NCI-H1436 (cell line): ENCODE measurements at regions not wholly inside any gene's neighbourhood (a gene's known extent, or its start where the extent isn't known, plus 50 kb on each side); places are given as distances from the start of the nearest gene placed in this dataset.
"Not testable (repeated sequence)": the region's sequence is repeated elsewhere in the genome, so short reads cannot be mapped to it uniquely, and the experiment has no call there.

Experiments used
- DNase-seq: peaks from one replicate; lab custom pipeline; 2025; lab: John Stamatoyannopoulos, UW

DNA sequence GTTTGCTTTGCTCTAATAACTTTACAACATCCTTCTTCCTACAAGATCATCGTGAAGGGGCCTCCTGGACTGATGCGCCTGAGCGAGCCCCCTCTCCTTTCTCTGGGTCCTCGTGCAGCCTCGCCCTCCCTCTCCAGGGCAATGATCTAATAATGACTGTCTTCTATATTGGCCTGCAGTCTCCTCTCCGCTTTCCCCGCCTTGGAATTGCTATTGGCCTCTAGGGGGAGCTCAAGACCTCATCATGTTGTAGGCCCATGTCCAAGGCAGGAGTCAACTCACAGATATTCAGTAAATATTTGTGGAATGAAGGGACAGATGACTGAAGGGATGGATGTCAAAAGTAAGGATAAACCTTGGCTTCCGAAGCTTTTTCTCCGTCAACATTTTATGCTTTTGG, 1180.3 kb downstream of the TYW1 start:
- peak; percentile 47 for DNase-seq

GRCh38 chr7:68180761-68181160, 1184.1 kb downstream of the TYW1 start:
- no peak for DNase-seq

GRCh38 chr7:68183176-68183575, 1186.5 kb downstream of the TYW1 start:
- no peak for DNase-seq

GRCh38 chr7:68185631-68186456, 1189.2 kb downstream of the TYW1 start:
- DNase-seq = peak; percentile 72

GRCh38 chr7:68187532-68187931, 1190.9 kb downstream of the TYW1 start:
- peak; percentile 6 for DNase-seq

DNA sequence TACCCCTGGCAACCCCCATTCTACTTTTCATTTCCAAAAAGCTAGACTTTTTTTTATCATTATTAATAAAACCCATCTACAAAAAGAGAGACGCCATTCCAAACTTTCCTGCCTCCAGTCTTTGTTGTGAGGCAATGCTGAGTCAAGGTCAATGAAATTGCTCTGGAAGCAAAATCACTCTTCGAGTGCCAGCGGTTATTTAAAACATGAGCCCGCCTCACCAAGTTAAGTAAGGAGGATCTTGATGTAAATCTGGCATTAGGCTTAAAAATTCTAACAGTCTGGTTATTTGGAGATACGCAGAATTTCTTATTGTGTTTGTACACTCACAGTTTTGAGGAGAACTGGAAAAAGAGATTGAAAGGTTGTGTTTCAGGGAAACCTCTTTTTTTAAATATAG, 1196.3 kb downstream of the TYW1 start:
- no peak for DNase-seq

DNA sequence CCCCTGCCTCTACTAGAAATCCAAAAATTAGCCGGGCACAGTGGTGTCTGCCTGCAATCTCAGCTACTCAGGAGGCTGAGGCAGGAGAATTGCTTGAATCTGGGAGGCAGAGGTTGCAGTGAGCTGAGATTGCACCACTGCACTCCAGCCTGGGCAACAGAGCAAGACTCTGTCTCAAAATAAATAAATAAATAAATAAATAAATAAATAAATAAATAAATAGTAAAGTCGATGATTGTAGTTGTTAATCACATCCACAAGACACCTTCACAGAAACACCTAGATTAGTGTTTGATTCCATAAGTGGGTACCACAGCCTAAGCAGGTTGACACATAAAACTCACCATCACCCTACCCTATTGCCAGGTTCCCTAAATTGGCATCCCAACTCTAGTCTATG, 1199.0 kb downstream of the TYW1 start:
- DNase-seq = not testable (repeated sequence)

- no peak for DNase-seq
These were observed 1203.5 kb downstream of the TYW1 start for GRCh38 chr7:68200051-68200670.

DNA sequence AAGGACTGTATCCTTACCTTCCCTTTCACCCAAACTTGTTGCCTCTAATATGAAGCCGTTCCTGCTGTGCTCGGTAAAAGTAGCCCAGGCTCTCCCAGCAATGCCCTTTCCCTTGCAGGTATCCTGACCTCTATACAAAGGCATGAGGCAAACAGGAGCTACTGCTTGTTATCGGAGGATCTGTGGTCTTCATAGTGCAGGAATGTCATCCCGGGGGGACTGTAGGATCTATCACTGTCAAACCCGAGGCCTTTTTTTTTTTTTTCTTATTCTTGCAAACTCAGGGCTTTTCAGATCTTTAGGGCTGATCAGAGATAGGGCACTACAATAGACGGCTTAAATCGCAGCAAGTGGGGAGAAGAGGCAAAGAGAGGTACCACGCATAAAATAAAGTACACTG, 1206.6 kb downstream of the TYW1 start:
- no peak for DNase-seq

DNA sequence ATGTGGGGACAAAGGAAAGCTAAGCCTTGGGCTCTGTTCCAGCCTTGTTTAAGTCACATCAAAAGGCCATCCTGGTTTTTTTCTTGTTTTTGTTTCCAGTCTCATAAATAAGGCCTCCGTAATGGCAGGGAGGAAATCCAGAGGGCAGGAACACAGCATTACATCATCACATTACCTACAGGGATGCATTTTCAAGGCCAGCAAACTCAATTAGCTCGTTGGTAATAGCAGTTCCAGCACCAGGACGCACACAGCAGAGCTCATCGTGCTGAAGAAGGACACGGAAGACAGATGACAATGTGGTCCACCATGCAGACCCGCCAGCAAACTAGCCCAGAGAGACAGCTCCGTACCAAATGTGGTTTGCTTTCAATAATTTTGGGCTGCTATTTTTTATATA, 1209.2 kb downstream of the TYW1 start:
- no peak for DNase-seq

DNA sequence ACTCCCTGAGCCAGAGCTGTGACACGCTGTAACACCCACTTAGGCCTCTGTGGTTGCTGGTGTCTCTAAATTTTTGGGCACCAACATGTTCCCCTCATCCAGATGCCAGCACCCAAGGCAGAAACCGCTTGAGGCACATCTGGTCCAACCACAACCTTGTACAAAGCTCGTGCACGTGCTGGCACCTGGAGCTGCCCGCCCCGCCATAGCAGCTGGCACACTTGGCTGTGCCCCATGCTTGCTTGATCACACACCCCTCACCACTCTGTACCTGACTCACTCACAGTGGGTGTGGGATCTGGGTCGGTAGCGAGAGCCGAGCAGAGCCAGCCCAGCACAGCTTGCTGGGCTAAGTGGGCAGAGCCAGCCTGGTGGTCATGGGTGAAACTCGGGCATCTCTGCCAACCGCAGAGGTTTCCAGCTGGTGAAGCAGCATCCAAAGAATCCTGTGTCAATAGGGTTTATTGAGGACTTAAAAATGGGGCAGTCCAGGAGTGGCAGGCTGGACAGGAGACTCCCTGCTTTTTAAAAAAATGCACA, 1210.4 kb downstream of the TYW1 start:
- no peak for DNase-seq

- DNase-seq = no peak
These were observed 1211.0 kb downstream of the TYW1 start for GRCh38 chr7:68207676-68208075.

DNA sequence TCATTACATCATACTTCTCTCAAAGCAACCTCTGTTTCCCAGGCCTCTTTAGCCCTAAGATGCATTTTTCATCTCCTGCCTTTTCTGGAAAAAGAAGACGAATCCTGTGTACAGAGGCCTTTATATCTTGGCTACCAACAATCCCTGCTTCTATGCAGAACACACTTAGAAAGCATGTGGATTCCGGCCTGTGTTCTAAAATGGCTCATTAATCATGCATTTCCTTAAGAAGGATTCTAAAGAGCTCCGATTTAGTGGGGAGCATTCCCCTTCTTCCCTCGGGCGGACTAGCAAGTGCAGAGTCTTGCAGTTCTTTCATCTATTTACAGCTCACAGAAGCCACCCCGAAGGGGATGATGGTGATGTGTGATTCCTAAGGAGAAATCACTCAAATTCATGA, 1212.9 kb downstream of the TYW1 start:
- DNase-seq = no peak

GRCh38 chr7:68213838-68214237, 1217.2 kb downstream of the TYW1 start:
- no peak for DNase-seq

GRCh38 chr7:68216051-68216450, 1219.4 kb downstream of the TYW1 start:
- no peak for DNase-seq

- DNase-seq = no peak
These were observed 1220.8 kb downstream of the TYW1 start for GRCh38 chr7:68217426-68217825.

GRCh38 chr7:68218461-68218860, 1221.8 kb downstream of the TYW1 start:
- DNase-seq = no peak

DNA sequence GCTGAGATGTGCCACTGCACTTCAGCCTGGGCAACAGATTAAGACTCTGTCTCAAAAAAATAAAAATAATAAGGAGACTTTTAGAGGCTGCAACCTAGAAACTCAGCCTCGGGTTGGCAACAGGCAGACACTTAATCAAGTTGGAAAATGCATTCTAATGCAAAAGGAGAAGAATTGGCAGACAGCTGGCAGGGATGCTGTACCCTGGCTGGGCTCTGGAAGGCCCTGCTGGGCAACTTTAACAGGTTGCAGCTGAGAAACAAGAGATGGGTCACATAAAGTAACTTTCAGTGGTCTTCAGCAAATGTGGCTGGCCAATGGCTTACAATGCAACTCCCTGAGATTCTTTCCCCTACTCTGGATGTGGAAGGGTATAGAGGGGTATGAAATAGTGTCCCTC, 1225.7 kb downstream of the TYW1 start:
- no peak for DNase-seq

- DNase-seq = peak; percentile 71
These were observed 1227.6 kb downstream of the TYW1 start for GRCh38 chr7:68224041-68224741.

- not testable (repeated sequence) for DNase-seq
These were observed 1234.4 kb downstream of the TYW1 start for GRCh38 chr7:68231011-68231410.

- DNase-seq = no peak
These were observed 1239.3 kb downstream of the TYW1 start for GRCh38 chr7:68235937-68236336.

DNA sequence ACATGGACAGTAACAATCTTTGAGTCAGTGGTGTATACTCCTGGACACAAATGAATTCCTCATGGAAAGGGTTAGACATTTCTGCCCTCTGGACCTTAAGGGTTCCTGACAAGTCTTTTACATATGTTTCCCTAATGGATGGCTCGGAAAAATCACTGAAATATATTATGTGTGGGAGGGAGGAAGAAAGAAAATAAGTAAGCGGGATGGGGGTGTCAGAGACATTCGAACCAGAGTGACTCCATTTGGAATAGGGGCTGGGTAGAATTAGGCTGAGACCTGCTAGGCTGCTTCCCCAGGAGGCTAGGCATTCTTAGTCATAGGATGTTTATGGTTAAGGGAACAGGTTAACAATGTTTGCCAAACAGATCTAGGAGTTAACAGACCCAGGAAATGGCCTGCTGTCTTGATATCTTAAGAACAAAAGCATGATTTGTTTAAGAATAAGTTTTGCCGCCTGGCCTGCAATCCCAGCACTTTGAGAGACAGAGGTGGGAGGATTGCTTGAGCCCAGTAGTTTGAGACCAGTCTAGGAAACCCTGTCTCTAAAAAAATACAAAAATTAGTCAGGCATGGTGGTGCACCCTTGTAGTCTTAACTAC, 1241.7 kb downstream of the TYW1 start:
- no peak for DNase-seq
